Trophoblast cell (in vitro differentiated cells and primary cell): ENCODE measurements at regions not wholly inside any gene's neighbourhood (a gene's known extent, or its start where the extent isn't known, plus 50 kb on each side); places are given as distances from the start of the nearest gene placed in this dataset.
A peak's percentile ranks its signal among the peaks of the same experiment; 100 is the strongest.

Source experiments
- DNase-seq, 2 donors: peaks; one replicate each; pipeline ENCODE4 v3.0.0-alpha.2; 2016
- H2AFZ ChIP-seq: 2 replicates; pipeline ENCODE4 v1.6.1; 2013; ENCODE audit warnings: low read length, moderate library complexity, mild to moderate bottlenecking; ENCODE audit not compliant: insufficient read depth, poor library complexity
- H2AK5ac ChIP-seq: 2 replicates; pipeline ENCODE4 v1.6.1; 2013; ENCODE audit warnings: mild to moderate bottlenecking, low read length
- H2BK120ac ChIP-seq: 2 replicates; pipeline ENCODE4 v1.6.1; 2013; ENCODE audit warnings: low read length, mild to moderate bottlenecking, moderate library complexity; ENCODE audit not compliant: insufficient read depth, poor library complexity
- H2BK12ac ChIP-seq: 2 replicates; pipeline ENCODE4 v1.6.1; 2013; ENCODE audit warnings: mild to moderate bottlenecking, low read length, moderate library complexity
- H2BK5ac ChIP-seq: 2 replicates; pipeline ENCODE4 v1.6.1; 2013; ENCODE audit warnings: low read length, low read depth, moderate library complexity, mild to moderate bottlenecking; ENCODE audit not compliant: poor library complexity
- H3K14ac ChIP-seq: 2 replicates; pipeline ENCODE4 v1.6.1; 2013; ENCODE audit warnings: mild to moderate bottlenecking, low read length
- H3K18ac ChIP-seq: 2 replicates; pipeline ENCODE4 v1.6.1; 2013; ENCODE audit warnings: mild to moderate bottlenecking, low read length
- H3K23ac ChIP-seq: 2 replicates; pipeline ENCODE4 v1.6.1; 2013; ENCODE audit warnings: low read length
- H3K27ac ChIP-seq: 2 replicates; pipeline ENCODE4 v1.5.1; 2013; ENCODE audit warnings: low read depth, mild to moderate bottlenecking, inconsistent platforms, low read length, moderate library complexity
- H3K27me3 ChIP-seq: 2 replicates; pipeline ENCODE4 v1.6.1; 2013; ENCODE audit warnings: inconsistent platforms, mild to moderate bottlenecking, low read length, moderate library complexity; ENCODE audit not compliant: insufficient read depth
- H3K36me3 ChIP-seq, 2 experiments: 1 replicate in 1 of 2; 2 replicates in 1 of 2; pipeline ENCODE4 v1.6.1; 2013; ENCODE audit warnings: low read length in 2 of 2, mild to moderate bottlenecking in 2 of 2, moderate library complexity in 1 of 2; ENCODE audit not compliant: insufficient read depth in 2 of 2, control insufficient read depth in 1 of 2
- H3K4ac ChIP-seq: 2 replicates; pipeline ENCODE4 v1.6.1; 2013; ENCODE audit warnings: low read depth, mild to moderate bottlenecking, low read length, moderate library complexity
- H3K4me1 ChIP-seq, 2 experiments: 1 replicate in 1 of 2; 2 replicates in 1 of 2; pipeline ENCODE4 v1.6.1; 2013; ENCODE audit warnings: low read length in 2 of 2, mild to moderate bottlenecking in 2 of 2, moderate library complexity in 1 of 2; ENCODE audit not compliant: insufficient read depth in 2 of 2, control insufficient read depth in 1 of 2
- H3K4me2 ChIP-seq: 2 replicates; pipeline ENCODE4 v1.6.1; 2013; ENCODE audit warnings: inconsistent platforms, mild to moderate bottlenecking, low read length, moderate library complexity
- H3K4me3 ChIP-seq: 2 replicates; pipeline ENCODE4 v1.5.1; 2013; ENCODE audit warnings: mild to moderate bottlenecking, low read depth, low read length, inconsistent platforms
- H3K79me1 ChIP-seq: one replicate; pipeline ENCODE4 v1.6.1; 2013; ENCODE audit warnings: low read length
- H3K79me2 ChIP-seq: 2 replicates; pipeline ENCODE4 v1.6.1; 2013; ENCODE audit warnings: low read length, mild to moderate bottlenecking; ENCODE audit not compliant: control insufficient read depth, insufficient read depth, poor library complexity
- H3K9ac ChIP-seq: 2 replicates; pipeline ENCODE4 v1.6.1; 2013; ENCODE audit warnings: mild to moderate bottlenecking, low read length
- H3K9me3 ChIP-seq: 2 replicates; pipeline ENCODE4 v1.6.1; 2013; ENCODE audit warnings: low read depth, mild to moderate bottlenecking, control low read depth, inconsistent platforms, low read length; ENCODE audit not compliant: insufficient read depth
- H4K12ac ChIP-seq: 2 replicates; pipeline ENCODE4 v1.6.1; 2013; ENCODE audit warnings: low read depth, mild to moderate bottlenecking, low read length, moderate library complexity
- H4K8ac ChIP-seq: 2 replicates; pipeline ENCODE4 v1.6.1; 2013; ENCODE audit warnings: low read depth, mild to moderate bottlenecking, low read length, moderate library complexity
- H4K91ac ChIP-seq: one replicate; pipeline ENCODE4 v1.6.1; 2013; ENCODE audit warnings: low read depth, mild to moderate bottlenecking, low read length, moderate library complexity
- WGBS: extraction: QIAGEN DNeasy Blood & Tissue Kit; methylation state at CpG from one replicate; pipeline ENCODE4 v1.1.7; 2013; ENCODE audit warnings: missing lambda C conversion rate; ENCODE audit not compliant: insufficient read length, insufficient coverage; ENCODE audit errors: extremely low coverage; 5-methylcytosine and 5-hydroxymethylcytosine counted together

- no CpG with 5 or more reads among the region's 2 CpGs for WGBS
Observed at GRCh38 chr13:83953916-83954315, 71.6 kb upstream of the SLITRK1 start.

GRCh38 chr13:83950293-83950692, 68.0 kb upstream of the SLITRK1 start:
- no peak overlapping the region for H3K14ac ChIP-seq
- no peaks in the 10 kb centered on the region for H3K9me3 ChIP-seq
- H2BK12ac ChIP-seq = no peak overlapping the region
- H4K91ac ChIP-seq = no peak overlapping the region
- no peak overlapping the region for H2AK5ac ChIP-seq
- DNase-seq = no peak
- no peak overlapping the region for H3K23ac ChIP-seq
- H2BK120ac ChIP-seq = no peak overlapping the region
- no peak overlapping the region for H3K4me3 ChIP-seq
- WGBS = no CpG with 5 or more reads among the region's 1 CpG
- H2AFZ ChIP-seq = no peak overlapping the region
- no peak overlapping the region for H3K4ac ChIP-seq
- no peaks in the 10 kb centered on the region for H3K36me3 ChIP-seq
- H3K18ac ChIP-seq = no peak overlapping the region
- peaks cover 2% of the 10 kb centered on the region for H3K79me1 ChIP-seq
- no peak overlapping the region for H4K12ac ChIP-seq
- H3K9ac ChIP-seq = no peak overlapping the region
- H4K8ac ChIP-seq = no peak overlapping the region
- no peak overlapping the region for H2BK5ac ChIP-seq
- no peak overlapping the region for H3K27ac ChIP-seq
- no peaks in the 10 kb centered on the region for H3K79me2 ChIP-seq
- no peaks in the 10 kb centered on the region for H3K27me3 ChIP-seq
- no peak overlapping the region for H3K4me2 ChIP-seq
- no peaks in the 10 kb centered on the region for H3K4me1 ChIP-seq

More at GRCh38 chr13:83953916-83954315, 71.6 kb upstream of the SLITRK1 start:
- H3K18ac ChIP-seq = no peak overlapping the region
- H3K36me3 ChIP-seq = no peaks in the 10 kb centered on the region
- no peak overlapping the region for H4K12ac ChIP-seq
- no peak overlapping the region for H3K4me3 ChIP-seq
- no peak overlapping the region for H3K14ac ChIP-seq
- H3K4me2 ChIP-seq = no peak overlapping the region
- no peaks in the 10 kb centered on the region for H3K79me2 ChIP-seq
- no peak overlapping the region for H3K9ac ChIP-seq
- H3K4ac ChIP-seq = no peak overlapping the region
- no peak overlapping the region for H2BK5ac ChIP-seq
- H3K27me3 ChIP-seq = no peaks in the 10 kb centered on the region
- H2BK120ac ChIP-seq = no peak overlapping the region
- H4K91ac ChIP-seq = no peak overlapping the region
- H3K23ac ChIP-seq = no peak overlapping the region
- H2AFZ ChIP-seq = no peak overlapping the region
- H4K8ac ChIP-seq = no peak overlapping the region
- no peak overlapping the region for H2AK5ac ChIP-seq
- no peak overlapping the region for H3K27ac ChIP-seq
- no peaks in the 10 kb centered on the region for H3K79me1 ChIP-seq
- H3K9me3 ChIP-seq = no peaks in the 10 kb centered on the region
- no peak overlapping the region for H2BK12ac ChIP-seq
- H3K4me1 ChIP-seq = no peaks in the 10 kb centered on the region
- DNase-seq = no peak

- H3K79me2 ChIP-seq = no peaks in the 10 kb centered on the region
- H3K27me3 ChIP-seq = no peaks in the 10 kb centered on the region
- no peak overlapping the region for H4K8ac ChIP-seq
- H3K79me1 ChIP-seq = peaks cover 8% of the 10 kb centered on the region
- H3K18ac ChIP-seq = no peak overlapping the region
- no peak overlapping the region for H2AFZ ChIP-seq
- no peak overlapping the region for H4K91ac ChIP-seq
- H3K36me3 ChIP-seq = no peaks in the 10 kb centered on the region
- H3K9ac ChIP-seq = no peak overlapping the region
- no CpG with 5 or more reads among the region's 6 CpGs for WGBS
- H2BK5ac ChIP-seq = no peak overlapping the region
- no peak overlapping the region for H4K12ac ChIP-seq
- H3K9me3 ChIP-seq = no peaks in the 10 kb centered on the region
- H3K4ac ChIP-seq = no peak overlapping the region
- no peak overlapping the region for H2BK12ac ChIP-seq
- H3K27ac ChIP-seq = no peak overlapping the region
- no peak overlapping the region for H3K23ac ChIP-seq
- no peak overlapping the region for H3K14ac ChIP-seq
- no peaks in the 10 kb centered on the region for H3K4me1 ChIP-seq
- H3K4me3 ChIP-seq = no peak overlapping the region
- no peak overlapping the region for H3K4me2 ChIP-seq
- no peak overlapping the region for H2BK120ac ChIP-seq
- H2AK5ac ChIP-seq = no peak overlapping the region
- no peak for DNase-seq
Observed at GRCh38 chr13:83943530-83944279, 61.4 kb upstream of the SLITRK1 start.

- Histone ChIP-seq H4K12ac (no peak overlapping the region), H4K8ac (peak overlapping the region; percentile 62), H3K14ac (peak overlapping the region; percentile 85), H2BK12ac (peak overlapping the region; percentile 66), H3K4me2 (no peak overlapping the region), H4K91ac (peak overlapping the region; percentile 74), H3K27me3 (no peaks in the 10 kb centered on the region), H3K4ac (peak overlapping the region; percentile 57), H3K18ac (no peak overlapping the region), H2AFZ (no peak overlapping the region), H3K4me3 (no peak overlapping the region), H2BK120ac (peak overlapping the region; percentile 93), H2BK5ac (peak overlapping the region; percentile 97), H3K79me2 (no peaks in the 10 kb centered on the region), H3K9me3 (no peaks in the 10 kb centered on the region), H3K4me1 (no peaks in the 10 kb centered on the region), H3K23ac (no peak overlapping the region), H3K9ac (no peak overlapping the region), H3K27ac (peak overlapping the region; percentile 79), H3K36me3 (no peaks in the 10 kb centered on the region), H3K79me1 (peaks cover 8% of the 10 kb centered on the region), H2AK5ac (no peak overlapping the region)
- peak in 1 of 2 donors; percentile 2 for DNase-seq
- no CpG with 5 or more reads among the region's 4 CpGs for WGBS
Observed at GRCh38 chr13:83941701-83942335, 59.5 kb upstream of the SLITRK1 start.
